ENCODE measurements at regions not wholly inside any gene's neighbourhood (a gene's known extent, or its start where the extent isn't known, plus 50 kb on each side); places are given as distances from the start of the nearest gene placed in this dataset.

GRCh38 chr6:9933677-9934076, 481.2 kb downstream of the TFAP2A start:
- no peak overlapping the region for H3K4me3 ChIP-seq (replicated peaks in 1 of 3; ENCODE audit: insufficient read depth in 1 of 3, low read depth in 2 of 3, low read length in 3 of 3)
- CTCF ChIA-PET (ENCODE audit: low intra/inter-chr PET ratio, low total read pairs) = no interaction called here
- POLR2A ChIA-PET = no interaction called here
- peaks cover 0 to 6% of the 10 kb centered on the region in 2 experiments; a peak in 1 of 5 replicates for H3K27me3 ChIP-seq (ENCODE audit: control insufficient read depth in 1 of 2, insufficient read depth in 2 of 2, low read length in 2 of 2)
- ATAC-seq (no peak), FAIRE-seq (no peak), DNase-seq (ENCODE audit: low spot score) (no peak)
- no peaks in the 10 kb centered on the region for H3K4me1 ChIP-seq (ENCODE audit: insufficient read depth, low read length)
- in situ Hi-C loops (cut with HindIII; ENCODE audit: extremely low pct_ligation_motif_present, low pct_unique_long_range_greater_than_20kb) = no loop called here
- H2AFZ ChIP-seq (ENCODE audit: low read length) = no peak overlapping the region
- no peaks in the 10 kb centered on the region for H3K36me3 ChIP-seq (replicated peaks in 1 of 2; ENCODE audit: control insufficient read depth in 1 of 2, insufficient read depth in 2 of 2, low read length in 2 of 2)
- no peak overlapping the region for H3K27ac ChIP-seq (ENCODE audit: extremely low read length, insufficient read depth, low read length)
- WGBS (ENCODE audit: low lambda C conversion rate) = 6% methylated on average over 2 of the region's 2 CpGs
- intact Hi-C loops (cut with micrococcal nuclease; ENCODE audit: unreplicated experiment) = no loop called here
- H3K79me2 ChIP-seq (ENCODE audit: insufficient read depth, low read length) = no peaks in the 10 kb centered on the region
- no peak overlapping the region for H3K9ac ChIP-seq (ENCODE audit: insufficient read depth, low read depth, low read length)
- no peaks in the 10 kb centered on the region for H4K20me1 ChIP-seq (ENCODE audit: insufficient read depth, low read length)
- no peaks in the 10 kb centered on the region for H3K9me3 ChIP-seq (ENCODE audit: low read length)
- no peak overlapping the region for H3K4me2 ChIP-seq (ENCODE audit: low read depth, low read length)
- BruUV-seq (replicated peaks) = no TSS peak
- TF ChIP-seq ZBTB25 (CRISPR knock-in tag; IDR thresholded peaks at IDR 0.05) (no peak), ZNF570 (CRISPR knock-in tag; IDR thresholded peaks at IDR 0.05; ENCODE audit: borderline replicate concordance) (no peak), THAP8 (CRISPR knock-in tag; IDR thresholded peaks at IDR 0.05; ENCODE audit: borderline replicate concordance) (no peak), RNF2 (conservative IDR thresholded peaks at IDR 0.05; ENCODE audit: low read depth) (no peak), ZZZ3 (CRISPR knock-in tag; IDR thresholded peaks at IDR 0.05; ENCODE audit: borderline replicate concordance) (no peak), SP5 (CRISPR knock-in tag; IDR thresholded peaks at IDR 0.05; ENCODE audit: borderline replicate concordance, low read depth) (no peak), YEATS4 (CRISPR knock-in tag; IDR thresholded peaks at IDR 0.05; ENCODE audit: borderline replicate concordance) (no peak), POLR2AphosphoS5 (IDR thresholded peaks at IDR 0.05; ENCODE audit: low read depth, low read length) (no peak), ZBTB21 (CRISPR knock-in tag; IDR thresholded peaks at IDR 0.05) (no peak), MBNL3 (CRISPR knock-in tag; conservative IDR thresholded peaks at IDR 0.05) (no peak), ZNF260 (CRISPR knock-in tag; IDR thresholded peaks at IDR 0.05; ENCODE audit: borderline replicate concordance, low read depth) (no peak), SYNCRIP (IDR thresholded peaks at IDR 0.05; ENCODE audit: insufficient read depth, low read depth, low read length) (no peak), ATAD3A (CRISPR knock-in tag; IDR thresholded peaks at IDR 0.05) (no peak), XBP1 (CRISPR knock-in tag; IDR thresholded peaks at IDR 0.05) (no peak), CEBPZ (IDR thresholded peaks at IDR 0.05; ENCODE audit: low read length) (no peak), ZNF629 (CRISPR knock-in tag; conservative IDR thresholded peaks at IDR 0.05) (no peak), ZNF710 (CRISPR knock-in tag; IDR thresholded peaks at IDR 0.05; ENCODE audit: borderline replicate concordance) (no peak), ZSCAN5A (CRISPR knock-in tag; IDR thresholded peaks at IDR 0.05; ENCODE audit: borderline replicate concordance) (no peak)

Measured in HepG2 (cell line).